K562 (cell line): ENCODE measurements at regions not wholly inside any gene's neighbourhood (a gene's known extent, or its start where the extent isn't known, plus 50 kb on each side); places are given as distances from the start of the nearest gene placed in this dataset.

Experiments used
- ATAC-seq: fragments of 200-7000 bp; cut with Tn5 transposase; 3 replicates; pipeline ENCODE4 v1.9.1; 2020; ENCODE audit warnings: moderate library complexity
- BruUV-seq: library from RNA; stranded (reverse); fragments of 400-500 nt; replicated peaks from 2 replicates; lab custom pipeline; 2021; lab: Mats Ljungman, UMichigan
- CTCF ChIA-PET: fragments of 300-600 bp; formaldehyde crosslinking; extraction: SDS; loops from one replicate; lab custom pipeline; 2021; ENCODE audit warnings: low intra/inter-chr PET ratio; lab: Yijun Ruan, JAX
- POLR2A ChIA-PET: fragments of 300-600, 350-650 bp; sonication (Branson Sonifier 250); formaldehyde crosslinking; extraction: SDS; loops from one replicate; lab custom pipeline; 2021; ENCODE audit warnings: antibody characterized with exemption, inconsistent platforms; lab: Yijun Ruan, JAX
- DNase-seq, 4 experiments: peaks; one replicate each; pipeline versions ENCODE4 v3.0.0 to v3.0.0-alpha.2; 2011 to 2018; ENCODE audit warnings: low spot score in 3 of 4, mixed read lengths in 3 of 4; ENCODE audit errors: extremely low read depth in 1 of 4
- FAIRE-seq: peaks from 2 replicates; lab custom pipeline; 2011; peaks lifted over from hg19 to GRCh38; lab: Jason Lieb, UNC
- H2AFZ ChIP-seq: 2 replicates; pipeline ENCODE4 v1.6.0; 2011; ENCODE audit warnings: low read depth, low read length, control low read depth, inconsistent platforms
- H3K27ac ChIP-seq: fragments of 200-600 bp; 3 replicates; pipeline ENCODE4 v1.8.0; 2011; ENCODE audit warnings: low read depth, mild to moderate bottlenecking, control low read depth, inconsistent platforms, low read length, moderate library complexity, mixed read lengths; ENCODE audit errors: extremely low read depth
- H3K27me3 ChIP-seq, 2 experiments: fragments of 300-600 bp in 1 of 2; 2 replicates in 1 of 2; 3 replicates in 1 of 2; pipeline versions ENCODE4 v1.6.0 to v1.8.0; 2011; ENCODE audit warnings: inconsistent platforms in 2 of 2, low read length in 2 of 2, mild to moderate bottlenecking in 1 of 2, mixed read lengths in 1 of 2, moderate library complexity in 1 of 2; ENCODE audit not compliant: control insufficient read depth in 2 of 2, insufficient read depth in 2 of 2
- H3K36me3 ChIP-seq: fragments of 300-600 bp; 3 replicates; pipeline ENCODE4 v1.8.0; 2011; ENCODE audit warnings: mild to moderate bottlenecking, low read length, inconsistent platforms; ENCODE audit not compliant: control insufficient read depth, insufficient read depth
- H3K4me1 ChIP-seq, 2 experiments: fragments of 200-600 bp in 1 of 2; replicated peaks in 1 of 2; 2 replicates in 1 of 2; 3 replicates in 1 of 2; pipeline versions ENCODE4 v1.5.1 to v1.8.0; 2011; ENCODE audit warnings: inconsistent platforms in 2 of 2, low read length in 2 of 2, mild to moderate bottlenecking in 1 of 2, mixed read lengths in 1 of 2, moderate library complexity in 1 of 2; ENCODE audit not compliant: control insufficient read depth in 2 of 2, insufficient read depth in 2 of 2
- H3K4me2 ChIP-seq: 2 replicates; pipeline ENCODE4 v1.6.1; 2011; ENCODE audit warnings: low read length, control low read depth, inconsistent platforms, mixed read lengths; ENCODE audit not compliant: insufficient read depth
- H3K4me3 ChIP-seq: fragments of 200-600 bp; sonication (generic), shearing (Covaris generic); 2 replicates; pipeline ENCODE4 v1.5.1; 2016; ENCODE audit warnings: control low read depth, inconsistent platforms
- H3K79me2 ChIP-seq: fragments of 200-600 bp; 3 replicates; pipeline ENCODE4 v1.8.0; 2011; ENCODE audit warnings: low read length, inconsistent platforms; ENCODE audit not compliant: control insufficient read depth, insufficient read depth
- H3K9ac ChIP-seq, 2 experiments: 2 replicates each; pipeline versions ENCODE4 v1.6.0 to v1.6.1; 2011; ENCODE audit warnings: low read depth in 2 of 2, low read length in 2 of 2, control low read depth in 1 of 2, inconsistent platforms in 1 of 2, mild to moderate bottlenecking in 1 of 2, mixed read lengths in 1 of 2; ENCODE audit not compliant: insufficient read depth in 1 of 2
- H3K9me1 ChIP-seq: one replicate; pipeline ENCODE4 v1.6.0; 2011; ENCODE audit warnings: inconsistent platforms, mild to moderate bottlenecking, low read length, moderate library complexity; ENCODE audit not compliant: control insufficient read depth, insufficient read depth
- H3K9me3 ChIP-seq: replicated peaks from 2 replicates; pipeline ENCODE4 v1.5.1; 2011; ENCODE audit warnings: low read depth, low read length, inconsistent platforms; ENCODE audit not compliant: control insufficient read depth, insufficient read depth
- H4K20me1 ChIP-seq: replicated peaks from 2 replicates; pipeline ENCODE4 v1.6.1; 2011; ENCODE audit warnings: low read length, inconsistent platforms, mixed read lengths; ENCODE audit not compliant: control insufficient read depth, insufficient read depth
- CBX3 ChIP-seq, 2 experiments: IDR thresholded peaks; 1 replicate in 1 of 2; 2 replicates in 1 of 2; pipeline ENCODE4 v1.6.1; 2012; ENCODE audit warnings: inconsistent platforms in 2 of 2, low read length in 2 of 2, borderline replicate concordance in 1 of 2, control low read depth in 1 of 2
- CC2D1A ChIP-seq: fragments of 450-650 bp; IDR thresholded peaks from 2 replicates; pipeline ENCODE4 v1.6.1; 2017; ENCODE audit warnings: mild to moderate bottlenecking
- HDAC2 ChIP-seq: fragments of 450-650 bp; IDR thresholded peaks from 2 replicates; pipeline ENCODE4 v1.6.1; 2016; ENCODE audit warnings: mild to moderate bottlenecking
- JUND ChIP-seq, 2 experiments: IDR thresholded peaks; 2 replicates in 1 of 2; 3 replicates in 1 of 2; pipeline ENCODE4 v1.6.1; 2011; ENCODE audit warnings: borderline replicate concordance in 2 of 2, low read depth in 2 of 2, low read length in 2 of 2, improper control_type of control experiment in 1 of 2, missing biosample characterization in 1 of 2, missing genetic modification characterization in 1 of 2, missing genetic modification reagents in 1 of 2
- KLF6 ChIP-seq: fragments of 250-450 bp; sonication (Bioruptor Pico); IDR thresholded peaks from 2 replicates; pipeline ENCODE4 v1.4.0; 2020; ENCODE audit warnings: mild to moderate bottlenecking, moderate library complexity, borderline replicate concordance
- MAFK ChIP-seq: IDR thresholded peaks from 2 replicates; pipeline ENCODE4 v1.6.1; 2011; ENCODE audit warnings: low read length, improper control_type of control experiment
- RNF2 ChIP-seq: sonication (generic); IDR thresholded peaks from 2 replicates; pipeline ENCODE4 v1.6.1; 2016
- SLC30A9 ChIP-seq: fragments of 250-450 bp; sonication (Bioruptor Pico); IDR thresholded peaks from 2 replicates; pipeline ENCODE4 v1.8.0; 2022; ENCODE audit warnings: mild to moderate bottlenecking, moderate library complexity
- ZC3H8 ChIP-seq: fragments of 450-650 bp; IDR thresholded peaks from 2 replicates; pipeline ENCODE4 v1.6.1; 2017
- ZFP30 ChIP-seq: fragments of 250-450 bp; sonication (Bioruptor Pico); IDR thresholded peaks from 2 replicates; pipeline ENCODE4 v1.8.0; 2022; ENCODE audit warnings: moderate library complexity, mild to moderate bottlenecking, inconsistent platforms, borderline replicate concordance
- ZNF146 ChIP-seq: IDR thresholded peaks from one replicate; pipeline ENCODE4 v1.6.1; 2018; ENCODE audit warnings: missing compliant biosample characterization; ENCODE audit not compliant: unreplicated experiment
- ZNF232 ChIP-seq: sonication (generic); formaldehyde crosslinking; IDR thresholded peaks from 2 replicates; pipeline ENCODE4 v1.8.0; 2022; ENCODE audit warnings: mild to moderate bottlenecking, missing genetic modification reagents
- WGBS: fragments of 100-300 bp; shearing (Covaris generic); methylation state at CpG from one replicate; pipeline ENCODE4 v1.1.6; 2016; ENCODE audit warnings: low coverage, mixed read lengths; ENCODE audit not compliant: insufficient coverage; ENCODE audit errors: missing lambda C conversion rate; 5-methylcytosine and 5-hydroxymethylcytosine counted together
- in situ Hi-C: fragments of 300-500 bp; cut with MboI; formaldehyde crosslinking; loops from 4 replicates; pipeline ENCODE4 v1.15.0; 2018; ENCODE audit warnings: inconsistent platforms, mixed read lengths
- intact Hi-C: fragments of 100-400 bp; cut with micrococcal nuclease; formaldehyde crosslinking; loops from 2 replicates; pipeline ENCODE4 v1.14.2; 2022
- TF ChIP-seq, protein P1 (sequence below), 2 experiments: fragments of 250-450 bp in 1 of 2; fragments of 450-650 bp in 1 of 2; sonication (Bioruptor Pico) in 1 of 2; IDR thresholded peaks; 2 replicates each; pipeline versions ENCODE4 v1.6.1 to v1.8.0; 2016 to 2021; ENCODE audit warnings: mild to moderate bottlenecking in 2 of 2, moderate library complexity in 2 of 2, missing compliant biosample characterization in 1 of 2, missing genetic modification characterization in 1 of 2
- TF ChIP-seq, protein P2 (sequence below): IDR thresholded peaks from 2 replicates; pipeline ENCODE4 v1.6.1; 2014; ENCODE audit warnings: antibody characterized with exemption
- TF ChIP-seq, protein P3 (sequence below): fragments of 450-650 bp; IDR thresholded peaks from 2 replicates; pipeline ENCODE4 v1.6.1; 2017; ENCODE audit warnings: antibody characterized with exemption, mild to moderate bottlenecking
- TF ChIP-seq, protein P4 (sequence below): fragments of 450-650 bp; IDR thresholded peaks from 2 replicates; pipeline ENCODE4 v1.6.1; 2017; ENCODE audit warnings: antibody characterized with exemption

DNA sequence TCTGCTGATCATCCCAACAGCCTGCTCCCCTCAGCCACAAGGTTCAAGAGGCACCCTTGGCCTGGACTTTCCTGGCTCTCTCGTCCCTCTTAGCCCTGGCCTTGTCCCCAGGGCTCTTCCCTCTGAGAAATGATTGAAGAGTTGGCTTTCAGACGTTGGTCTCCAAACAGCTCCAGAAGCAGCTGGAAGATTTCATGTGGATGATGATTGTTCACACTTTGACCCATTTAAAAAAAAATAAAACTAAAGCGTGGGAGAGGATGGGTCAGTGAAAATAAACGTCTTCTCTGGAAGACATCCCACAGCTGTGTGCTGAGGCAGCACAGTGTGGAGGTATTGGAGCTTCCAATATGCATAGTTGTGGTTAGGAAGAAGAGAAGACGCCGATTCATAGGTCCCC is 54.7 kb upstream of the CDH11 start:
- H4K20me1 ChIP-seq = no peaks in the 10 kb centered on the region
- in situ Hi-C loops = no loop called here
- no peak overlapping the region for H3K4me2 ChIP-seq
- H3K79me2 ChIP-seq = no peaks in the 10 kb centered on the region
- ATAC-seq (no peak), DNase-seq (no peak), FAIRE-seq (no peak)
- ChIA-PET CTCF (no interaction called here), POLR2A (no interaction called here)
- H3K4me3 ChIP-seq = no peak overlapping the region
- H3K27ac ChIP-seq = no peak overlapping the region
- intact Hi-C loops = no loop called here
- H2AFZ ChIP-seq = no peak overlapping the region
- no peak overlapping the region for H3K9ac ChIP-seq
- no TSS peak for BruUV-seq
- H3K9me1 ChIP-seq = no peaks in the 10 kb centered on the region
- H3K36me3 ChIP-seq = no peaks in the 10 kb centered on the region
- H3K27me3 ChIP-seq = no peaks in the 10 kb centered on the region
- TF ChIP-seq ZNF232 (CRISPR knock-in tag) = no peak
- TF ChIP-seq ZNF146 = no peak
- no peak for TF ChIP-seq MAFK
- TF ChIP-seq, protein P1, sequence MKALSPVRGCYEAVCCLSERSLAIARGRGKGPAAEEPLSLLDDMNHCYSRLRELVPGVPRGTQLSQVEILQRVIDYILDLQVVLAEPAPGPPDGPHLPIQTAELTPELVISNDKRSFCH (CRISPR knock-in tag; IDR thresholded peaks at IDR 0.05) = no peak
- TF ChIP-seq, protein P1 (tag; IDR thresholded peaks at IDR 0.05) = no peak
- TF ChIP-seq, protein P2, sequence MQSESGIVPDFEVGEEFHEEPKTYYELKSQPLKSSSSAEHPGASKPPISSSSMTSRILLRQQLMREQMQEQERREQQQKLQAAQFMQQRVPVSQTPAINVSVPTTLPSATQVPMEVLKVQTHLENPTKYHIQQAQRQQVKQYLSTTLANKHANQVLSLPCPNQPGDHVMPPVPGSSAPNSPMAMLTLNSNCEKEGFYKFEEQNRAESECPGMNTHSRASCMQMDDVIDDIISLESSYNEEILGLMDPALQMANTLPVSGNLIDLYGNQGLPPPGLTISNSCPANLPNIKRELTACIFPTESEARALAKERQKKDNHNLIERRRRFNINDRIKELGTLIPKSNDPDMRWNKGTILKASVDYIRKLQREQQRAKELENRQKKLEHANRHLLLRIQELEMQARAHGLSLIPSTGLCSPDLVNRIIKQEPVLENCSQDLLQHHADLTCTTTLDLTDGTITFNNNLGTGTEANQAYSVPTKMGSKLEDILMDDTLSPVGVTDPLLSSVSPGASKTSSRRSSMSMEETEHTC = no peak
- TF ChIP-seq, protein P3, sequence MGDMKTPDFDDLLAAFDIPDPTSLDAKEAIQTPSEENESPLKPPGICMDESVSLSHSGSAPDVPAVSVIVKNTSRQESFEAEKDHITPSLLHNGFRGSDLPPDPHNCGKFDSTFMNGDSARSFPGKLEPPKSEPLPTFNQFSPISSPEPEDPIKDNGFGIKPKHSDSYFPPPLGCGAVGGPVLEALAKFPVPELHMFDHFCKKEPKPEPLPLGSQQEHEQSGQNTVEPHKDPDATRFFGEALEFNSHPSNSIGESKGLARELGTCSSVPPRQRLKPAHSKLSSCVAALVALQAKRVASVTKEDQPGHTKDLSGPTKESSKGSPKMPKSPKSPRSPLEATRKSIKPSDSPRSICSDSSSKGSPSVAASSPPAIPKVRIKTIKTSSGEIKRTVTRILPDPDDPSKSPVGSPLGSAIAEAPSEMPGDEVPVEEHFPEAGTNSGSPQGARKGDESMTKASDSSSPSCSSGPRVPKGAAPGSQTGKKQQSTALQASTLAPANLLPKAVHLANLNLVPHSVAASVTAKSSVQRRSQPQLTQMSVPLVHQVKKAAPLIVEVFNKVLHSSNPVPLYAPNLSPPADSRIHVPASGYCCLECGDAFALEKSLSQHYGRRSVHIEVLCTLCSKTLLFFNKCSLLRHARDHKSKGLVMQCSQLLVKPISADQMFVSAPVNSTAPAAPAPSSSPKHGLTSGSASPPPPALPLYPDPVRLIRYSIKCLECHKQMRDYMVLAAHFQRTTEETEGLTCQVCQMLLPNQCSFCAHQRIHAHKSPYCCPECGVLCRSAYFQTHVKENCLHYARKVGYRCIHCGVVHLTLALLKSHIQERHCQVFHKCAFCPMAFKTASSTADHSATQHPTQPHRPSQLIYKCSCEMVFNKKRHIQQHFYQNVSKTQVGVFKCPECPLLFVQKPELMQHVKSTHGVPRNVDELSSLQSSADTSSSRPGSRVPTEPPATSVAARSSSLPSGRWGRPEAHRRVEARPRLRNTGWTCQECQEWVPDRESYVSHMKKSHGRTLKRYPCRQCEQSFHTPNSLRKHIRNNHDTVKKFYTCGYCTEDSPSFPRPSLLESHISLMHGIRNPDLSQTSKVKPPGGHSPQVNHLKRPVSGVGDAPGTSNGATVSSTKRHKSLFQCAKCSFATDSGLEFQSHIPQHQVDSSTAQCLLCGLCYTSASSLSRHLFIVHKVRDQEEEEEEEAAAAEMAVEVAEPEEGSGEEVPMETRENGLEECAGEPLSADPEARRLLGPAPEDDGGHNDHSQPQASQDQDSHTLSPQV = no peak
- TF ChIP-seq, protein P4, sequence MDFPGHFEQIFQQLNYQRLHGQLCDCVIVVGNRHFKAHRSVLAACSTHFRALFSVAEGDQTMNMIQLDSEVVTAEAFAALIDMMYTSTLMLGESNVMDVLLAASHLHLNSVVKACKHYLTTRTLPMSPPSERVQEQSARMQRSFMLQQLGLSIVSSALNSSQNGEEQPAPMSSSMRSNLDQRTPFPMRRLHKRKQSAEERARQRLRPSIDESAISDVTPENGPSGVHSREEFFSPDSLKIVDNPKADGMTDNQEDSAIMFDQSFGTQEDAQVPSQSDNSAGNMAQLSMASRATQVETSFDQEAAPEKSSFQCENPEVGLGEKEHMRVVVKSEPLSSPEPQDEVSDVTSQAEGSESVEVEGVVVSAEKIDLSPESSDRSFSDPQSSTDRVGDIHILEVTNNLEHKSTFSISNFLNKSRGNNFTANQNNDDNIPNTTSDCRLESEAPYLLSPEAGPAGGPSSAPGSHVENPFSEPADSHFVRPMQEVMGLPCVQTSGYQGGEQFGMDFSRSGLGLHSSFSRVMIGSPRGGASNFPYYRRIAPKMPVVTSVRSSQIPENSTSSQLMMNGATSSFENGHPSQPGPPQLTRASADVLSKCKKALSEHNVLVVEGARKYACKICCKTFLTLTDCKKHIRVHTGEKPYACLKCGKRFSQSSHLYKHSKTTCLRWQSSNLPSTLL = no peak
- no peak for TF ChIP-seq KLF6 (CRISPR knock-in tag)
- no peak for TF ChIP-seq SLC30A9 (CRISPR knock-in tag)
- TF ChIP-seq JUND (IDR thresholded peaks at IDR 0.05; ENCODE audit: borderline replicate concordance, low read depth, low read length) = no peak
- TF ChIP-seq JUND (tag; IDR thresholded peaks at IDR 0.05; ENCODE audit: borderline replicate concordance, low read depth, low read length) = no peak
- no peak for TF ChIP-seq CBX3 (IDR thresholded peaks at IDR 0.05; ENCODE audit: borderline replicate concordance in 1 of 2, low read length in 2 of 2)
- no peak for TF ChIP-seq ZC3H8
- TF ChIP-seq CC2D1A = no peak
- TF ChIP-seq HDAC2 = no peak
- no peak for TF ChIP-seq RNF2
- TF ChIP-seq ZFP30 = no peak
- 0% methylated on average over 5 of the region's 6 CpGs for WGBS
- no peaks in the 10 kb centered on the region for H3K9me3 ChIP-seq
- no peaks in the 10 kb centered on the region for H3K4me1 ChIP-seq
